PC-9 (cell line): ENCODE measurements at regions not wholly inside any gene's neighbourhood (a gene's known extent, or its start where the extent isn't known, plus 50 kb on each side); places are given as distances from the start of the nearest gene placed in this dataset.

Experiments used
- EZH2 ChIP-seq: fragments of 200-600 bp; sonication (generic); IDR thresholded peaks from 2 replicates; pipeline ENCODE4 v1.8.0; 2017; ENCODE audit warnings: antibody characterized with exemption, low read depth
- TF ChIP-seq, protein P1 (sequence below): fragments of 200-600 bp; sonication (generic); conservative IDR thresholded peaks from 2 replicates; pipeline ENCODE4 v1.6.1; 2017; ENCODE audit warnings: mixed run types, antibody characterized with exemption, mild to moderate bottlenecking, moderate library complexity

- TF ChIP-seq, protein P1, sequence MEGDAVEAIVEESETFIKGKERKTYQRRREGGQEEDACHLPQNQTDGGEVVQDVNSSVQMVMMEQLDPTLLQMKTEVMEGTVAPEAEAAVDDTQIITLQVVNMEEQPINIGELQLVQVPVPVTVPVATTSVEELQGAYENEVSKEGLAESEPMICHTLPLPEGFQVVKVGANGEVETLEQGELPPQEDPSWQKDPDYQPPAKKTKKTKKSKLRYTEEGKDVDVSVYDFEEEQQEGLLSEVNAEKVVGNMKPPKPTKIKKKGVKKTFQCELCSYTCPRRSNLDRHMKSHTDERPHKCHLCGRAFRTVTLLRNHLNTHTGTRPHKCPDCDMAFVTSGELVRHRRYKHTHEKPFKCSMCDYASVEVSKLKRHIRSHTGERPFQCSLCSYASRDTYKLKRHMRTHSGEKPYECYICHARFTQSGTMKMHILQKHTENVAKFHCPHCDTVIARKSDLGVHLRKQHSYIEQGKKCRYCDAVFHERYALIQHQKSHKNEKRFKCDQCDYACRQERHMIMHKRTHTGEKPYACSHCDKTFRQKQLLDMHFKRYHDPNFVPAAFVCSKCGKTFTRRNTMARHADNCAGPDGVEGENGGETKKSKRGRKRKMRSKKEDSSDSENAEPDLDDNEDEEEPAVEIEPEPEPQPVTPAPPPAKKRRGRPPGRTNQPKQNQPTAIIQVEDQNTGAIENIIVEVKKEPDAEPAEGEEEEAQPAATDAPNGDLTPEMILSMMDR, result no peak
- TF ChIP-seq EZH2, result no peak
These were observed 127.2 kb downstream of the FAM161A start for GRCh38 chr2:61726456-61727209.
